Upper lobe of left lung (tissue), 4 donors: ENCODE measurements at regions not wholly inside any gene's neighbourhood (a gene's known extent, or its start where the extent isn't known, plus 50 kb on each side); places are given as distances from the start of the nearest gene placed in this dataset.

Experiments
- CTCF ChIP-seq, 6 experiments: fragments of 450-650 bp in 4 of 6; fragments of 200-600 bp in 2 of 6; sonication (generic) in 2 of 6; IDR thresholded peaks; one replicate each; pipeline ENCODE4 v1.5.1; 2016 to 2019; ENCODE audit warnings: antibody characterized with exemption in 6 of 6
- POLR2A ChIP-seq, 4 donors: fragments of 450-650 bp; IDR thresholded peaks; one replicate each; pipeline ENCODE4 v1.5.1; 2016 to 2017; ENCODE audit warnings: antibody characterized with exemption in 4 of 4, mild to moderate bottlenecking in 2 of 4

GRCh38 chr12:30568453-30568852 is 127.2 kb downstream of the IPO8 start:
- TF ChIP-seq POLR2A (IDR thresholded peaks at IDR 0.05), result no peak
- TF ChIP-seq CTCF (IDR thresholded peaks at IDR 0.05), result no peak
